Upper lobe of right lung (tissue), 1 donor: ENCODE measurements at regions not wholly inside any gene's neighbourhood (a gene's known extent, or its start where the extent isn't known, plus 50 kb on each side); places are given as distances from the start of the nearest gene placed in this dataset.

Source experiments
- ATAC-seq: fragments of 200-7000 bp; cut with Tn5 transposase; one replicate; pipeline ENCODE4 v1.9.1; 2020; ENCODE audit warnings: mild to moderate bottlenecking, moderate library complexity
- DNase-seq: peaks from one replicate; pipeline ENCODE4 v3.0.0-alpha.2; 2020
- H3K27ac ChIP-seq: fragments of 200-600 bp; one replicate; pipeline ENCODE4 v1.8.0; 2022
- H3K27me3 ChIP-seq: fragments of 200-600 bp; one replicate; pipeline ENCODE4 v1.8.0; 2022; ENCODE audit warnings: mild to moderate bottlenecking
- H3K36me3 ChIP-seq: fragments of 200-600 bp; one replicate; pipeline ENCODE4 v1.8.0; 2022
- H3K4me1 ChIP-seq: fragments of 200-600 bp; one replicate; pipeline ENCODE4 v1.8.0; 2022
- H3K4me3 ChIP-seq: fragments of 200-600 bp; one replicate; pipeline ENCODE4 v1.8.0; 2022; ENCODE audit warnings: mild to moderate bottlenecking
- H3K9me3 ChIP-seq: fragments of 200-600 bp; one replicate; pipeline ENCODE4 v1.8.0; 2022
- CTCF ChIP-seq: fragments of 200-600 bp; IDR thresholded peaks from one replicate; pipeline ENCODE4 v1.8.0; 2022; ENCODE audit warnings: antibody characterized with exemption
- intact Hi-C: fragments of 100-400 bp; cut with DNase I; formaldehyde crosslinking; loops from one replicate; pipeline ENCODE4 v1.11.0; 2022
- donor health status: DM: no; HTN: yes; CAD: no; lungs with severe emphysema.

GRCh38 chr1:233730809-233731208 lies 116.9 kb downstream of the KCNK1 start:
- Histone ChIP-seq H3K27ac (no peak overlapping the region), H3K27me3 (no peaks in the 10 kb centered on the region), H3K36me3 (no peaks in the 10 kb centered on the region), H3K4me3 (no peak overlapping the region), H3K9me3 (no peaks in the 10 kb centered on the region), H3K4me1 (no peaks in the 10 kb centered on the region)
- TF ChIP-seq CTCF, result no peak
- no peak for ATAC-seq
- intact Hi-C loops, result no loop called here
- no peak for DNase-seq

- no peak for ATAC-seq
- no peaks in the 10 kb centered on the region for H3K36me3 ChIP-seq
- H3K27ac ChIP-seq, result no peak overlapping the region
- H3K9me3 ChIP-seq, result no peaks in the 10 kb centered on the region
- intact Hi-C loops, result no loop called here
- no peak for TF ChIP-seq CTCF
- no peaks in the 10 kb centered on the region for H3K4me1 ChIP-seq
- H3K4me3 ChIP-seq, result no peak overlapping the region
- no peak for DNase-seq
- no peaks in the 10 kb centered on the region for H3K27me3 ChIP-seq
Observed at GRCh38 chr1:233732206-233732605, 118.3 kb downstream of the KCNK1 start.

GRCh38 chr1:233734456-233734855 lies 120.5 kb downstream of the KCNK1 start:
- no peak for ATAC-seq

GRCh38 chr1:233735331-233735730 lies 121.4 kb downstream of the KCNK1 start:
- Histone ChIP-seq H3K4me1 (no peaks in the 10 kb centered on the region), H3K4me3 (no peak overlapping the region), H3K9me3 (no peaks in the 10 kb centered on the region), H3K27ac (no peak overlapping the region), H3K36me3 (no peaks in the 10 kb centered on the region), H3K27me3 (no peaks in the 10 kb centered on the region)
- DNase-seq, result no peak
- TF ChIP-seq CTCF, result no peak
- no peak for ATAC-seq
- intact Hi-C loops, result no loop called here

More at GRCh38 chr1:233734456-233734855, 120.5 kb downstream of the KCNK1 start:
- H3K27me3 ChIP-seq, result no peaks in the 10 kb centered on the region
- TF ChIP-seq CTCF, result no peak
- H3K4me1 ChIP-seq, result no peaks in the 10 kb centered on the region
- no peaks in the 10 kb centered on the region for H3K9me3 ChIP-seq
- no peak overlapping the region for H3K4me3 ChIP-seq
- H3K27ac ChIP-seq, result no peak overlapping the region
- no peak for DNase-seq
- no peaks in the 10 kb centered on the region for H3K36me3 ChIP-seq
- intact Hi-C loops, result no loop called here

GRCh38 chr1:233735847-233736246 lies 121.9 kb downstream of the KCNK1 start:
- intact Hi-C loops, result no loop called here
- H3K27me3 ChIP-seq, result no peaks in the 10 kb centered on the region
- no peaks in the 10 kb centered on the region for H3K4me1 ChIP-seq
- no peak overlapping the region for H3K27ac ChIP-seq
- no peak for TF ChIP-seq CTCF
- ATAC-seq (no peak), DNase-seq (no peak)
- no peaks in the 10 kb centered on the region for H3K9me3 ChIP-seq
- no peak overlapping the region for H3K4me3 ChIP-seq
- H3K36me3 ChIP-seq, result no peaks in the 10 kb centered on the region

GRCh38 chr1:233737341-233737740 lies 123.4 kb downstream of the KCNK1 start:
- ATAC-seq, result no peak
- no peaks in the 10 kb centered on the region for H3K4me1 ChIP-seq
- intact Hi-C loops, result no loop called here

More at GRCh38 chr1:233737341-233737740, 123.4 kb downstream of the KCNK1 start:
- H3K27ac ChIP-seq, result no peak overlapping the region
- H3K27me3 ChIP-seq, result no peaks in the 10 kb centered on the region
- no peak for DNase-seq
- H3K9me3 ChIP-seq, result no peaks in the 10 kb centered on the region
- no peaks in the 10 kb centered on the region for H3K36me3 ChIP-seq
- TF ChIP-seq CTCF, result no peak
- no peak overlapping the region for H3K4me3 ChIP-seq
